Uterus (tissue), 2 donors: ENCODE measurements at regions not wholly inside any gene's neighbourhood (a gene's known extent, or its start where the extent isn't known, plus 50 kb on each side); places are given as distances from the start of the nearest gene placed in this dataset.

ENCODE experiments used
- POLR2A ChIP-seq, 2 donors: fragments of 450-650 bp; IDR thresholded peaks; one replicate each; pipeline ENCODE4 v1.6.1; 2016; ENCODE audit warnings: antibody characterized with exemption in 2 of 2, mild to moderate bottlenecking in 1 of 2, moderate library complexity in 1 of 2
- TF ChIP-seq, protein P1 (sequence below), 4 experiments: fragments of 200-600 bp in 2 of 4; fragments of 450-650 bp in 2 of 4; sonication (generic) in 2 of 4; IDR thresholded peaks; one replicate each; pipeline ENCODE4 v1.5.1; 2016 to 2019; ENCODE audit warnings: antibody characterized with exemption in 4 of 4, mild to moderate bottlenecking in 2 of 4, moderate library complexity in 1 of 4

- TF ChIP-seq, protein P1, sequence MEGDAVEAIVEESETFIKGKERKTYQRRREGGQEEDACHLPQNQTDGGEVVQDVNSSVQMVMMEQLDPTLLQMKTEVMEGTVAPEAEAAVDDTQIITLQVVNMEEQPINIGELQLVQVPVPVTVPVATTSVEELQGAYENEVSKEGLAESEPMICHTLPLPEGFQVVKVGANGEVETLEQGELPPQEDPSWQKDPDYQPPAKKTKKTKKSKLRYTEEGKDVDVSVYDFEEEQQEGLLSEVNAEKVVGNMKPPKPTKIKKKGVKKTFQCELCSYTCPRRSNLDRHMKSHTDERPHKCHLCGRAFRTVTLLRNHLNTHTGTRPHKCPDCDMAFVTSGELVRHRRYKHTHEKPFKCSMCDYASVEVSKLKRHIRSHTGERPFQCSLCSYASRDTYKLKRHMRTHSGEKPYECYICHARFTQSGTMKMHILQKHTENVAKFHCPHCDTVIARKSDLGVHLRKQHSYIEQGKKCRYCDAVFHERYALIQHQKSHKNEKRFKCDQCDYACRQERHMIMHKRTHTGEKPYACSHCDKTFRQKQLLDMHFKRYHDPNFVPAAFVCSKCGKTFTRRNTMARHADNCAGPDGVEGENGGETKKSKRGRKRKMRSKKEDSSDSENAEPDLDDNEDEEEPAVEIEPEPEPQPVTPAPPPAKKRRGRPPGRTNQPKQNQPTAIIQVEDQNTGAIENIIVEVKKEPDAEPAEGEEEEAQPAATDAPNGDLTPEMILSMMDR (IDR thresholded peaks at IDR 0.05), result no peak
- no peak for TF ChIP-seq POLR2A (IDR thresholded peaks at IDR 0.05)
Observed at GRCh38 chr20:9981829-9982228, 53.0 kb upstream of the ANKEF1 start.
